Spleen (tissue), 7 donors: ENCODE measurements at regions not wholly inside any gene's neighbourhood (a gene's known extent, or its start where the extent isn't known, plus 50 kb on each side); places are given as distances from the start of the nearest gene placed in this dataset.

Experiments
- POLR2A ChIP-seq, 3 donors: fragments of 450-650 bp; IDR thresholded peaks; one replicate each; pipeline ENCODE4 v1.5.1; 2017; ENCODE audit warnings: antibody characterized with exemption in 3 of 3, mild to moderate bottlenecking in 1 of 3
- POLR2AphosphoS5 ChIP-seq, 3 donors: sonication (generic); formaldehyde crosslinking; IDR thresholded peaks; one replicate each; pipeline ENCODE4 v1.5.1; 2017; ENCODE audit warnings: antibody characterized with exemption in 3 of 3
- TF ChIP-seq, protein P1 (sequence below), 11 experiments: fragments of 200-600 bp in 7 of 11; fragments of 450-650 bp in 4 of 11; sonication (generic) in 4 of 11; IDR thresholded peaks in 8 of 11; conservative IDR thresholded peaks in 3 of 11; 1 replicate in 7 of 11; 2 replicates in 4 of 11; pipeline versions ENCODE4 v1.4.0 to v1.8.0; 2016 to 2021; ENCODE audit warnings: antibody characterized with exemption in 11 of 11, inconsistent platforms in 4 of 11, mild to moderate bottlenecking in 1 of 11
- donor health status: DM: no; HTN: no; CAD: no; lungs with moderate emphysema.
- donor health status: DM: no; HTN: no; CAD: no.
- donor health status: DM: no; HTN: no; CAD: no.

DNA sequence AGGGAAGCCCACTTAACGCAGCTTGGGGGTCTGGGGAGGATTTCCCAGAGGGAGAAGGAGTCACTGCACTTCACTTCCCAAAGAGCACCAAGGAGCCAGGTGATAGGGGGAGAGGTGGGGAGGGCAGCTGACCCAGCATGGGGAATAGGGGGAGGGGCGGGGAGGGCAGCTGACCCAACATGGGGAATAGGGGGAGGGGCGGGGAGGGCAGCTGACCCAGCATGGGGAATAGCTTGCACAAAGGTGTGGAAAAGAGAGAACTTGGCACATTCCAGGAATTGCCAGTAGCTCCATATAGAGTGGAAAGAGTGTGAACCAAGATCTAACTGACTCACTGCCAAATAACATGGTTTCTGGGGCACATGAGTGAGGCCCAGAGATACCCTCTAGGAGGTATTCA, 110.3 kb downstream of the CCT6B start:
- TF ChIP-seq, protein P1, sequence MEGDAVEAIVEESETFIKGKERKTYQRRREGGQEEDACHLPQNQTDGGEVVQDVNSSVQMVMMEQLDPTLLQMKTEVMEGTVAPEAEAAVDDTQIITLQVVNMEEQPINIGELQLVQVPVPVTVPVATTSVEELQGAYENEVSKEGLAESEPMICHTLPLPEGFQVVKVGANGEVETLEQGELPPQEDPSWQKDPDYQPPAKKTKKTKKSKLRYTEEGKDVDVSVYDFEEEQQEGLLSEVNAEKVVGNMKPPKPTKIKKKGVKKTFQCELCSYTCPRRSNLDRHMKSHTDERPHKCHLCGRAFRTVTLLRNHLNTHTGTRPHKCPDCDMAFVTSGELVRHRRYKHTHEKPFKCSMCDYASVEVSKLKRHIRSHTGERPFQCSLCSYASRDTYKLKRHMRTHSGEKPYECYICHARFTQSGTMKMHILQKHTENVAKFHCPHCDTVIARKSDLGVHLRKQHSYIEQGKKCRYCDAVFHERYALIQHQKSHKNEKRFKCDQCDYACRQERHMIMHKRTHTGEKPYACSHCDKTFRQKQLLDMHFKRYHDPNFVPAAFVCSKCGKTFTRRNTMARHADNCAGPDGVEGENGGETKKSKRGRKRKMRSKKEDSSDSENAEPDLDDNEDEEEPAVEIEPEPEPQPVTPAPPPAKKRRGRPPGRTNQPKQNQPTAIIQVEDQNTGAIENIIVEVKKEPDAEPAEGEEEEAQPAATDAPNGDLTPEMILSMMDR (IDR thresholded peaks at IDR 0.05 in 8 of 11, conservative IDR thresholded peaks at IDR 0.05 in 3 of 11): no peak
- TF ChIP-seq POLR2A (IDR thresholded peaks at IDR 0.05): no peak
- no peak for TF ChIP-seq POLR2AphosphoS5 (IDR thresholded peaks at IDR 0.05)
